ENCODE measurements at regions not wholly inside any gene's neighbourhood (a gene's known extent, or its start where the extent isn't known, plus 50 kb on each side); places are given as distances from the start of the nearest gene placed in this dataset.

GRCh38 chr5:21244982-21245381, 1257.0 kb upstream of the CDH18 start:
- WGBS (ENCODE audit: insufficient coverage, low lambda C conversion rate) = no CpG with 5 or more reads among the region's 3 CpGs
- Histone ChIP-seq H3K4me1 (ENCODE audit: control insufficient read depth, insufficient read depth, low read length) (no peaks in the 10 kb centered on the region), H3K36me3 (ENCODE audit: control insufficient read depth, insufficient read depth, low read length) (no peaks in the 10 kb centered on the region), H3K27me3 (ENCODE audit: control insufficient read depth, insufficient read depth, low read length) (no peaks in the 10 kb centered on the region), H3K27ac (ENCODE audit: low read length) (no peak overlapping the region), H3K9me3 (ENCODE audit: control insufficient read depth, low read depth, low read length) (no peaks in the 10 kb centered on the region), H3K4me3 (ENCODE audit: low read length) (no peak overlapping the region)
- DNase-seq = no peak

- H3K27me3 ChIP-seq (ENCODE audit: control insufficient read depth, insufficient read depth, low read length) = no peaks in the 10 kb centered on the region
- no peaks in the 10 kb centered on the region for H3K36me3 ChIP-seq (ENCODE audit: control insufficient read depth, insufficient read depth, low read length)
- no peak overlapping the region for H3K4me3 ChIP-seq (ENCODE audit: low read length)
- H3K4me1 ChIP-seq (ENCODE audit: control insufficient read depth, insufficient read depth, low read length) = no peaks in the 10 kb centered on the region
- DNase-seq = no peak
- H3K9me3 ChIP-seq (ENCODE audit: control insufficient read depth, low read depth, low read length) = no peaks in the 10 kb centered on the region
- H3K27ac ChIP-seq (ENCODE audit: low read length) = no peak overlapping the region
- WGBS (ENCODE audit: insufficient coverage, low lambda C conversion rate) = 71% methylated on average over 3 of the region's 4 CpGs
These were observed 1250.8 kb upstream of the CDH18 start for GRCh38 chr5:21238786-21239185.

GRCh38 chr5:21237461-21237860, 1249.5 kb upstream of the CDH18 start:
- H3K27ac ChIP-seq (ENCODE audit: low read length) = no peak overlapping the region
- H3K27me3 ChIP-seq (ENCODE audit: control insufficient read depth, insufficient read depth, low read length) = no peaks in the 10 kb centered on the region
- H3K4me3 ChIP-seq (ENCODE audit: low read length) = no peak overlapping the region
- H3K4me1 ChIP-seq (ENCODE audit: control insufficient read depth, insufficient read depth, low read length) = no peaks in the 10 kb centered on the region
- H3K36me3 ChIP-seq (ENCODE audit: control insufficient read depth, insufficient read depth, low read length) = no peaks in the 10 kb centered on the region
- DNase-seq = no peak
- WGBS (ENCODE audit: insufficient coverage, low lambda C conversion rate) = no CpG with 5 or more reads among the region's 1 CpG
- H3K9me3 ChIP-seq (ENCODE audit: control insufficient read depth, low read depth, low read length) = no peaks in the 10 kb centered on the region

GRCh38 chr5:21236971-21237427, 1249.0 kb upstream of the CDH18 start:
- no peaks in the 10 kb centered on the region for H3K36me3 ChIP-seq (ENCODE audit: control insufficient read depth, insufficient read depth, low read length)
- WGBS (ENCODE audit: insufficient coverage, low lambda C conversion rate) = 30% methylated on average over 2 of the region's 2 CpGs
- DNase-seq = no peak

GRCh38 chr5:21236104-21236503, 1248.1 kb upstream of the CDH18 start:
- no peaks in the 10 kb centered on the region for H3K9me3 ChIP-seq (ENCODE audit: control insufficient read depth, low read depth, low read length)
- H3K36me3 ChIP-seq (ENCODE audit: control insufficient read depth, insufficient read depth, low read length) = no peaks in the 10 kb centered on the region
- H3K27ac ChIP-seq (ENCODE audit: low read length) = no peak overlapping the region
- no peaks in the 10 kb centered on the region for H3K27me3 ChIP-seq (ENCODE audit: control insufficient read depth, insufficient read depth, low read length)
- DNase-seq = no peak
- H3K4me3 ChIP-seq (ENCODE audit: low read length) = no peak overlapping the region
- 88% methylated on average over 1 of the region's 1 CpG for WGBS (ENCODE audit: insufficient coverage, low lambda C conversion rate)
- no peaks in the 10 kb centered on the region for H3K4me1 ChIP-seq (ENCODE audit: control insufficient read depth, insufficient read depth, low read length)

More at GRCh38 chr5:21236971-21237427, 1249.0 kb upstream of the CDH18 start:
- Histone ChIP-seq H3K9me3 (ENCODE audit: control insufficient read depth, low read depth, low read length) (no peaks in the 10 kb centered on the region), H3K27me3 (ENCODE audit: control insufficient read depth, insufficient read depth, low read length) (no peaks in the 10 kb centered on the region), H3K27ac (ENCODE audit: low read length) (no peak overlapping the region), H3K4me3 (ENCODE audit: low read length) (no peak overlapping the region), H3K4me1 (ENCODE audit: control insufficient read depth, insufficient read depth, low read length) (no peaks in the 10 kb centered on the region)

- no peak for DNase-seq
- 100% methylated on average over 1 of the region's 16 CpGs for WGBS (ENCODE audit: insufficient coverage, low lambda C conversion rate)
- no peak overlapping the region for H3K27ac ChIP-seq (ENCODE audit: low read length)
- no peaks in the 10 kb centered on the region for H3K27me3 ChIP-seq (ENCODE audit: control insufficient read depth, insufficient read depth, low read length)
- H3K4me3 ChIP-seq (ENCODE audit: low read length) = no peak overlapping the region
- H3K9me3 ChIP-seq (ENCODE audit: control insufficient read depth, low read depth, low read length) = no peaks in the 10 kb centered on the region
- H3K36me3 ChIP-seq (ENCODE audit: control insufficient read depth, insufficient read depth, low read length) = no peaks in the 10 kb centered on the region
- H3K4me1 ChIP-seq (ENCODE audit: control insufficient read depth, insufficient read depth, low read length) = no peaks in the 10 kb centered on the region
These were observed 1237.4 kb upstream of the CDH18 start for GRCh38 chr5:21225223-21226064.

GRCh38 chr5:21221616-21222015, 1233.6 kb upstream of the CDH18 start:
- Histone ChIP-seq H3K36me3 (ENCODE audit: control insufficient read depth, insufficient read depth, low read length) (no peaks in the 10 kb centered on the region), H3K27me3 (ENCODE audit: control insufficient read depth, insufficient read depth, low read length) (no peaks in the 10 kb centered on the region), H3K9me3 (ENCODE audit: control insufficient read depth, low read depth, low read length) (no peaks in the 10 kb centered on the region), H3K4me1 (ENCODE audit: control insufficient read depth, insufficient read depth, low read length) (no peaks in the 10 kb centered on the region), H3K4me3 (ENCODE audit: low read length) (no peak overlapping the region), H3K27ac (ENCODE audit: low read length) (no peak overlapping the region)
- 100% methylated on average over 1 of the region's 1 CpG for WGBS (ENCODE audit: insufficient coverage, low lambda C conversion rate)
- no peak for DNase-seq

- 100% methylated on average over 1 of the region's 2 CpGs for WGBS (ENCODE audit: insufficient coverage, low lambda C conversion rate)
- no peak overlapping the region for H3K4me3 ChIP-seq (ENCODE audit: low read length)
- DNase-seq = no peak
These were observed 1232.0 kb upstream of the CDH18 start for GRCh38 chr5:21219966-21220365.

GRCh38 chr5:21219251-21219650, 1231.3 kb upstream of the CDH18 start:
- H3K4me3 ChIP-seq (ENCODE audit: low read length) = no peak overlapping the region
- no peaks in the 10 kb centered on the region for H3K9me3 ChIP-seq (ENCODE audit: control insufficient read depth, low read depth, low read length)
- no peak overlapping the region for H3K27ac ChIP-seq (ENCODE audit: low read length)
- H3K27me3 ChIP-seq (ENCODE audit: control insufficient read depth, insufficient read depth, low read length) = no peaks in the 10 kb centered on the region
- no peak for DNase-seq
- WGBS (ENCODE audit: insufficient coverage, low lambda C conversion rate) = no CpG with 5 or more reads among the region's 1 CpG
- no peaks in the 10 kb centered on the region for H3K4me1 ChIP-seq (ENCODE audit: control insufficient read depth, insufficient read depth, low read length)
- H3K36me3 ChIP-seq (ENCODE audit: control insufficient read depth, insufficient read depth, low read length) = no peaks in the 10 kb centered on the region

More at GRCh38 chr5:21219966-21220365, 1232.0 kb upstream of the CDH18 start:
- H3K4me1 ChIP-seq (ENCODE audit: control insufficient read depth, insufficient read depth, low read length) = no peaks in the 10 kb centered on the region
- no peak overlapping the region for H3K27ac ChIP-seq (ENCODE audit: low read length)
- no peaks in the 10 kb centered on the region for H3K36me3 ChIP-seq (ENCODE audit: control insufficient read depth, insufficient read depth, low read length)
- no peaks in the 10 kb centered on the region for H3K9me3 ChIP-seq (ENCODE audit: control insufficient read depth, low read depth, low read length)
- H3K27me3 ChIP-seq (ENCODE audit: control insufficient read depth, insufficient read depth, low read length) = no peaks in the 10 kb centered on the region

GRCh38 chr5:21212026-21212425, 1224.0 kb upstream of the CDH18 start:
- Histone ChIP-seq H3K27me3 (ENCODE audit: control insufficient read depth, insufficient read depth, low read length) (no peaks in the 10 kb centered on the region), H3K4me1 (ENCODE audit: control insufficient read depth, insufficient read depth, low read length) (no peaks in the 10 kb centered on the region), H3K4me3 (ENCODE audit: low read length) (no peak overlapping the region), H3K9me3 (ENCODE audit: control insufficient read depth, low read depth, low read length) (no peaks in the 10 kb centered on the region), H3K36me3 (ENCODE audit: control insufficient read depth, insufficient read depth, low read length) (no peaks in the 10 kb centered on the region), H3K27ac (ENCODE audit: low read length) (no peak overlapping the region)
- no CpG with 5 or more reads among the region's 1 CpG for WGBS (ENCODE audit: insufficient coverage, low lambda C conversion rate)
- no peak for DNase-seq

- H3K36me3 ChIP-seq (ENCODE audit: control insufficient read depth, insufficient read depth, low read length) = no peaks in the 10 kb centered on the region
- H3K9me3 ChIP-seq (ENCODE audit: control insufficient read depth, low read depth, low read length) = no peaks in the 10 kb centered on the region
- 94% methylated on average over 2 of the region's 2 CpGs for WGBS (ENCODE audit: insufficient coverage, low lambda C conversion rate)
- H3K4me1 ChIP-seq (ENCODE audit: control insufficient read depth, insufficient read depth, low read length) = no peaks in the 10 kb centered on the region
- no peak overlapping the region for H3K27ac ChIP-seq (ENCODE audit: low read length)
- no peak for DNase-seq
- no peaks in the 10 kb centered on the region for H3K27me3 ChIP-seq (ENCODE audit: control insufficient read depth, insufficient read depth, low read length)
- no peak overlapping the region for H3K4me3 ChIP-seq (ENCODE audit: low read length)
These were observed 1221.4 kb upstream of the CDH18 start for GRCh38 chr5:21209409-21209808.
